ENCODE measurements at regions not wholly inside any gene's neighbourhood (a gene's known extent, or its start where the extent isn't known, plus 50 kb on each side); places are given as distances from the start of the nearest gene placed in this dataset.
"Not testable (repeated sequence)": the region's sequence is repeated elsewhere in the genome, so short reads cannot be mapped to it uniquely, and the experiment has no call there.

DNA sequence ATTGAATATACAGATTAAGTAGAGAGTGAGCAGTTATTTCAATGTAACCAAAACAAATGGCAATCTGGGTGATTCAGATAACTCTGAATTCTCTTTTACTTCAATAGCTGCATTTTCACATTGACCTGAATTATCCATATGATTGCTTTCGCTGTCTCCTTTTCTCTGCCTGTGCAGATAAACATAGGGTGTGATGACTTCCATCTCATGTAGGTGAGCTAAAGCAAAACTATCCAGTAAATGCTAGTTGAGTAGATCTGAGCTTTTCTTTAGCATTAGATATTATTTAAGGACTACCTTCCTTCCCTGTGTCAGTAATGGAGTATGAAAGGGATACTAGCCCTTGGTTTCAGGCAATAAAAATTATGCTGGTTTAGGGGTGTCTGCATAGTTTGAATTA is 288.6 kb downstream of the OXSM start:
- DNase-seq = no peak

DNA sequence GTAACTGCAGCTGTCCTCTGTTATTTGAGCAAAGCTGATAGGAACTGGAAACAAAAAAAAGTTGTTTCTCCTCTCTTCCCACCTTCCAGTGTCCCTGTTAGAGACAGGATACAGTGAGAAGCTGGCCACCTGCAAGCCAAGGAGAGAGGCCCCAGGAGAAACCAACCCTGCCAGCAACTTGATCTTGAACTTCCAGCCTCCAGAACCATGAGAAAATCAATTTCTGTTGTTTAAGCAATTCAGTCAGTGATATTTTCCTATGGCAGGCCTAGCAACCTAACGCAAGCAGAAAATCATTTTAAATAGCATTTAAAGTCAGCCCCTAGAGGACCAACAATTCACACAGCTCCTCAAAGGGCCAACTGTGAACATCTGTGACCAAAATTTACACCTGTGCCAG is 291.3 kb downstream of the OXSM start:
- no peak for DNase-seq

DNA sequence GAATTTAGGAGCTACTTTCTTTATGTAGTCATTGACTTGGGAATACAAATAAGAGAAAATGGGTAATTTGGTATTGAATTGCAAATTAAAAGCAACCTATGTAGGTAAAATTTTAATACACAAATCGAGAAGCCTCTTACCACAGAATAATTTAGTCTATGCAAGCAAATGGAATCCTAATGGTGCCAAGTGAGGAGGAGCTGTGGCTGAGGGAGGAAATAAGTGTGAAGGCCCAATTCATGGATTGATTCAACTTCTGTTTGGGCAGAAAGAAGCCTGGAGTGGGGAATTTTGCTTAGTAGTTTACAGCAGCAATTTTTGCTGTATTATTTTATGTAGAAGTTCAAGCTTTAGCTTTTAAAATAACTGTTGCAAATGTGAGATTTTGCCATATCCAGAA is 291.9 kb downstream of the OXSM start:
- no peak for DNase-seq

DNA sequence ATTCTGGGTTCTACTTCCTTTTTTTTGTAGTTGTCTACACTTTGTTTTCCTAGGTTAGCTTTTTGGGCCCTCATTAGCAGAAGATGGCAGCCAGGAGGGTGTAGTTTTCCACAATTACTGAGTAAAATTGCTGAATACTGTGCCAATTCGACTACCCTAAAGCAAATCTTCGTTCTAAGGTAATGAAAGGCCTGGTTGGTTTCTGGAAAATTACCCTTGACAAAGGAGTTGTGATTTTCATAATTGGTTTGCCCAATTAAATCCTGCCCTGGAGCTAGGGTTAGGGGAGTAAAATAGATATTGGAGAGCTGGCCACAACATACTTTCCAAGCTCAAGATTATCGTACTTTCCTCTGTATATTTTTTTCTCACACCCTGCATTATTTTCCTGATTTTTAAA is 293.0 kb downstream of the OXSM start:
- DNase-seq = no peak

DNA sequence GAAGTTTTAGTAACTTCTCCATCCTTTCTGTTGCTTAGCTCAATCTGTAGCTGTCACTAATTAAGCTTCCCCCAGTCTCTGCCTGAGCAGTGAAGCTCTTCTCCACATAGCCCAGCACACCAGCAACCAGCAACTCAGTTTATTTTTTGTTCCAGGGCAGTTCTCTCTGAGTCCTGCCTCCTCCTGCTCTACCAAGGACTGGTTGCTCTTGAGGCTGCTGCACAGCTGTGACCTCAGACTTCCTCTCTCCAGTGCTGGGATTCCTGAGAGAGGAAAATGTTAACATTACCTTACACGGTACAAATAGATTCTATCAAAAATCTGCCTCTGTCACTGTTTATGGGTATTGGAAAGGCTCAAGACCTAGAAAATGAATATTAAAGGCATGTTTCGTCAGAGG is 294.7 kb downstream of the OXSM start:
- no peak for DNase-seq

DNA sequence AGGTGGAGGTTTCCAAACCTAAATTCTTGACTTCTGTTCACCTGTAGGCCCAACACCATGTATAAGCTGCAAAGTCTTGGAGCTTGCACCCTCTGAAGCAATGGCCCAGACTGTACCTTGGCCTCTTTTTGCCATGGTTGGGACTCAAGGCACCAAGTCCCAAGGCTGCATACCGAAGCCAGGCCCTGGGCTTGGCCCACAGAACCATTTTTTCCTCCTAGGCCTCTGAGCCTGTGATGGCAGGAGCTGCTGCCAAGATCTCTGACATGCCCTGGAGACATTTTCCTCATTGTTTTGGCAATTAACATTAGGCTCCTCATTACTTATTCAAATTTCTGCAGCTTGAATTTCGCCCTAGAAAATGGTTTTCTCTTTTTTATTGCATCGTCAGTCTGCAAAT is 297.9 kb downstream of the OXSM start:
- no peak for DNase-seq

DNA sequence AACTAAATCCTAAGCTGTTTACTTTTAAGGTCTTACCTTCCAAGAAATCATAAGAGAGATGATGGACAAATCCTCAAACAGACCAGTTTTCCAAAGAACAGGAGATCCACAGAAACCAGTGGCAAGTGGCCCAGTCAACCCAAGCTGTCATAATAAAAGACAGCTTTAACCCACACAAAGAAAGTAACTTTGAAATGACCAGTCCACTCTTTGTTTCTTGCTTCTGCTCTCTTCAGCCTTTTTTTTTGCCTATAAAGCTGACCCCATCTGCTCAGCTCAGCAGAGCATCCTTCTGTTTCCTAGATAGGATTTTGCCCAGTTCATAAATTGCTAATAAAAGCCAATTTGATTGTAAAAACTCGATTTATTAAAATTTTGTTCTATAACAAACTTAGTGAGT is 299.4 kb downstream of the OXSM start:
- no peak for DNase-seq

DNA sequence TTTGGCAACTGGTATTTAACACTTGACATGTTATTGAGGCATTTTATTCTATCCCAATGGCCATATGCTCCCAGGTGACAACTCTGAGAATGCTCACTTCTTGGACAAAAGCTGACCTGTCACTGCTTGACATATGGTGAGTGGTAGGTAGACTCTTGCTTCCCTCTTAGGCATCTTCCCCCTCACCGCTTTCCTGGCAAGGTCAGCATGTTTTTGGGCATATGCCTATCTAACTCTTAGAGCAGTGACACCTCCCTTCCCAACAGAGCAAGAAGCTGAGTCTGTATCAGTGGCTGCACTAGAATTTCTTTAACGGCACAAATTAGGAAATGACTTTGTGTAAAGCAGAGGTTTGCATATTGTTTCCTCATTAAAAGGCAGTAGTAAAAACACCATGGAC is 300.7 kb downstream of the OXSM start:
- no peak for DNase-seq

DNA sequence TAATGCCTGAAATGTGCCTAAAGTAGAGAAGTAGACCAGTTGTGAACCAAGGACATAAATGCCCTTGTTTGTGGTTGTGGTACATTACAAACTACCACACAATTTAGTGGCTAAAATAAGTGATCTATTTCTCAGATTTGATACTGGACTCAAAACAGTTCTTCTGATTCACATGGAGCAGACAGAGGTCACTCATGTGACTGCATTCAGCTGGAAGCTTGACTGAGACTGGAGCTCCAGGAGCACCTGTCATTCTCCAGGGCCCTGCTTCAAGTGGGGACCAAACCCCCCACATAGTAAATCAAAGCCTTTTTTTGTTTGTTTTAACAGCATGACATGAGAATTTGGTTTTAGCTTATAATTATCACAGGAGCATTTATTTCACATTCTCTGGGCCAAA is 301.2 kb downstream of the OXSM start:
- DNase-seq = no peak

DNA sequence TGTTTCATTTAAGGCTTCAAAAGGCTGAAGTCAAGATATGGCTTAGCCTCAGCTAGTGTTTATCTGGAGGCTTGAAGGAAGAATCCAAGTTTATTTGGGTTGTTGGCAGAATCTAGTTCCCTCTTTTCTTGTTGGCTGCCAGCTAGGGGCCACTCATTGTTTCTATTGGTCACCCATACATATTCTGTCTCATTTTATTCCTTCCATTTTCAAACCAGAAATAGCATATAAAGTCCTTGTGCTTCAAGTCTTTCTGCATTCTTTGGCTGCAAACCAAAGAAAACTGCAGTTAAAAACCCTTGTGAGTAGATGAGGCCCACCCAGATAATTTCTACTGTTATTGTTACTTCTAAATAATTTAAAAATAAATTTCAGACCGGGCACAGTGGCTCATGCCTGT is 301.7 kb downstream of the OXSM start:
- no peak for DNase-seq

DNA sequence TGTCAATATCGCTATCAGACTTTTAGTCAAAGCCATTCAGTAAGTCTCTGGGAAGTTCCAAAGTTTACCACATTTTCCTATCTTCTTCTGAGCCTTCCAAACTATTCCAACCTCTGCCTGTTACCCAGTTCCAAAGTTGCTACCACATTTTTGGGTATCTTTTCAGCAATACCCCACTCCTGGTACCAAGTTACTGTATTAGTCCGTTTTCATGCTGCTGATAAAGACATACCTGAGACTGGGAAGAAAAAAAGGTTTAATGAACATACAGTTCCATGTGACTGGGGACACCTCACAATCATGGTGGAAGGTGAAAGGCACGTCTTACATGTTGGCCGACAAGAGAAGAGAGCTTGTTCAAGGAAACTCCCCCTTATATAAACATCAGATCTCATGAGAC is 307.2 kb downstream of the OXSM start:
- not testable (repeated sequence) for DNase-seq

DNA sequence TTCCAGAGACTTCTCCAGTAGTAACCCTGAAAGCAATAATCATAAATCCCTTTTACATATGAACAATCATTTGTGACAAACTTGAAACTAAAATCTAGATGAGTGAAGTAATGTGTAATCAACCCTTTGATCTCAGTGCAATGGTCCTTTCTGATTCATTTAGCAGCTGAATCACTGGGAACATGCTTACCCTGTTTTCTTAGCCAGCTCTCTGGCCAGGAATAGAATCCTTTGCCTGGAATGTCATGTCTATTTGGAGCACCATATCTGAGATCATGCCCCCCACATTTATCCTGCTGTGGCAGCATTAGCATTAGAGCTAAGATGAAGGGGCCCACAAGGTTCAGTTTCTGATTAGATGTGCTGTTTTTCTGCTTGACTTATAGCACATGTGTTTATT is 309.8 kb downstream of the OXSM start:
- no peak for DNase-seq

DNA sequence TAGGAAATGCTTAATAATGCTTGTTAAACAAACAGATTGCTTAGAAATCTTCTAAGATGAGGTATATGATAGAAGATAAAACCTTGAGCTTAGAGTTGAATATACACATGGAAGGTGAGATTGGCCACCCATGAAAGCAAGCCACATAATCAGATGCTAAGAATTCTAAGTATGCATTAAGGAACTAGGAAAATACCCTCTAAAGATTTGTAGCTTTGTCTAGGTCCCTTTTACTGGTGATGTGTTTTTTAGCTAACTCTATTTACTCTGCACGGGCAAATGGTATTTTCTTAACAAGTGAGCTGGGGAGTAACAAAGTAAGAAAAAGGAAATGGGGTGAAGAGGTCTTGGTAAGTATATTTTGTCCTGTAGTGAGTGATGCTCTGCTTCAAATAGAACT is 310.3 kb downstream of the OXSM start:
- no peak for DNase-seq

DNA sequence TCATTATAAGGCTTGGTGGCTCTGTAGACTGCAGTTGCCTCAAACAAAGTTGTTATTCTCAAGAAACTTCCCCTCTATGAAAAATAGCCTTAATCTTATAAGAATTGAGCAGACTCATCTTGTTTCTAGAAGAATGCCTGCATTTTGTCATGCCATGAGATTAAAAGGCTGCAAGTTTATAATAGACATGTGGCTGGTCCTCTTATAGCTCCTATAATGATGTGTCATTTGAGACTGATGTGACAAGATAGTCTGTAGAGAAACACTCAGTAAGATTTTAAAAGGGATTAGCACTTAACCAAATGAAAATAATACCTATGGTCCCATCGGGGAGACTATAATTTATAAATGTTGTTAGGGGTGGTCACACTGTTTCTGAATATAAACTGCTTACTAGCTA is 312.5 kb downstream of the OXSM start:
- DNase-seq = no peak

DNA sequence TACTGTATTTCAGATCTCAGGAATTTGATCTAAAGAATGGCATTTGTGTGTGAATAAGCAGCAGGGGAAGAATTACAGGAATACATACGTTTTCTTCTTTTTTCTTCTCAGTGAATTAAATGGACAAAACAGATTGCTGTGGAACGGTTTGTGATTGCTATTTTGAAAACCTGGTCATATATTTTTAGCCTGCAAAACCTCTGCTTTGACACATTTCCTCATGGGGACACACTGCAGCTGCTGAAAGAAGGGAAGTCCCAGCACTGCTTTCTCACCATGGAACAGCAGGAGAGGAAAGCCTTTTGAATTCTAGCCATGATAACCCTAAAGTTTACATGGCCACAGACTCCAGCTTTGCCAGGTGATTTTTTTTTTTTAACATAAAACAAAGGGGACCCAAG is 315.0 kb downstream of the OXSM start:
- DNase-seq = no peak

DNA sequence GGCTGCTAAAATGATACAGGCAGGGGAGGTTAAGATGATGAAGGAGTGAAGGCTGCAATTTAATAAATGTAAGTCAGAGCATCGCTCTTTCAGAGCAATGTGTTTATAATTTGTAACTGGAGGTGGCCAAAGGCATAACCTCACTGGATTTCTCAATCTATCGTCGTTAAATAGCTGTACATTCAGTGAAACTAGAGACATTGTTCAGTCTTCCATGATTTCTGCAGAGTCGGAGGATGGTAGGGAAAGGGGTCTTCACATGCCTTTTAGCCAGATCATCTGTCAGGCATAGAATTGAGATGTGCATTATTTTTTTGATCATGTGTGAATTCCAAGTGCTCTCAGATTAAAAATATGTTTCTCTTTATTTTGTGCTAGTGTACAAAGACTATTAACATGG is 315.4 kb downstream of the OXSM start:
- no peak for DNase-seq

DNA sequence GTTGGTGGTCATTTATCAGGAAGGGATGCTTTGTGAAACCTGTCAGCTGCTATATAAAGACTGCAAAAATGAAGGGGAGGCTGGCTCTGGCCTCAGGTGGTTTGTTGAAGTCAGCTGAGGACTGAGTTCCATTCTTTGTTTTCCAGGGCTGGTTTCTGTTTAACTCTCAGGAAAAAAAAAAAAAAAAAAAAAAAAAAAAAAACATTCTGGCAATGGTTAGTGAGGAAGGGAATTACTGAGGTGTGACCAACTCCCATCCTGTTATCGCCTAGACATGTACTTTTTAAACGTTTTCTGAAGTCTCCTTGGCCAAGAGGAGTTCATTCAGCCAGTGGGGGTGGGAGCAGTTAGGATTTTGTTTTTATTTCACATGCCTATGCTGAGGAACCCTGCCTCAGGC is 316.3 kb downstream of the OXSM start:
- DNase-seq = no peak

DNA sequence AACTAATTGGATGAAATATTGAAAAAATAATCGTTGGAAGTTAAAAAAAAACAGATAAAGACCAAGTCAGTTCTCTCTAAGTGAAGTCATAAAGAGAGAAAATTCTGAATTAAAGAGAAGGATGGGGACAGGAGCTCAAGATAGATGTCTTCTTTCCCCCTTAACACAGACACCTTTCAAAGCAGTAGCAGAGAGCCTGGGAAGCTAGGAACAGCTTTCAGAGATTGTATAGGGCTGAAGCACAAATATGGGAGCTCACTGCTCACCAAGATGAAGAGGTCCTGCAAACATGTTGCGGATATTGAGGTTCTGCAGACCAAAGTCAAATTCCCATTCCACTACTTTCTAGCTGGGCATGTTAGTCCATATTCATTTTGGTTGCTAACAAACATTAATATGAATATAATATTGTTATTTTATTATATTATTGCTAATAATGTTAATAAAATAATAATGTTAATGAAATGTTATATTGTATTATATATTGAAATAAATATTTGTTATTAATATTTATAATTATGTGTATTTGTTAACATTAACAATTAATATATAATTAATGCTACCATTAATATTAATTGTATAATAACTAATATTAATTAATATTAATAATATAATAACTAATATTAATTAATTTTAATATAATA is 319.1 kb downstream of the OXSM start:
- no peak for DNase-seq

DNA sequence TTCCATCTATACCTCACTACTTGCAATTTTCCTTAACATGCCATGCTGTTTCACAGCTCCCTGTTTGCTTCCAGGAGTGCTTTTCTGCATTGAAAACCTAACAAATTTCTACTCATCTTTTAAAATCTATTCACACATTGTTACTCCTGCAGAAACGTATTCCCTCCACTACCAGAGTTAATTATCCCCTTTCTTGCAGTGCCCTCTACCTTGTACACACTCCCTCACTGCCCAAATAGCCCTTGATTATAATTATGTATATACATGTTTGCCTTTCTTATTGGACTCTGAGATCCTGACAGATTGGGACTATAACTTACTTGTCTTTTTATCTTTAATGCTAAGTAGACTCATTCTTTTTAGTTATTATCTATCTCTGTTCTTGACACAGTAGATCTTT is 325.0 kb downstream of the OXSM start:
- no peak for DNase-seq

DNA sequence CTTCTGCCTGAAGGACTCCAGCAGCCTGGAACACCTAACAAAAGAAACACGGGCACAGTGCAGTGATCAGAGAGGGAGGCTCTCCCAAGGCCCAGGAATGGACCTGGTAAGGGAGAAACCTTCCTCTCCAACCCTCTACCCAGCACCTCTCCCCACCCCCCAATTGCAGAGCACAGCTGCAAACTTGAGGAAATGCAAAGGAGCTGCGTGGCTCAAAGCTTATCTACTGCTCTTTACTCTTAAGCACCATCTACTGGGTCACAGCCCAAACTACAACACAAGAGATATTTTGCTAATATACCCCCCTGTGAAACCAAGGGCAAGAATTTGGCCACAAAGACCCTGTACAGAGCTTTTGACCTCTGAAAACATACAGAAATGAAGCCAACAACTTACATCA is 328.3 kb downstream of the OXSM start:
- no peak for DNase-seq

DNA sequence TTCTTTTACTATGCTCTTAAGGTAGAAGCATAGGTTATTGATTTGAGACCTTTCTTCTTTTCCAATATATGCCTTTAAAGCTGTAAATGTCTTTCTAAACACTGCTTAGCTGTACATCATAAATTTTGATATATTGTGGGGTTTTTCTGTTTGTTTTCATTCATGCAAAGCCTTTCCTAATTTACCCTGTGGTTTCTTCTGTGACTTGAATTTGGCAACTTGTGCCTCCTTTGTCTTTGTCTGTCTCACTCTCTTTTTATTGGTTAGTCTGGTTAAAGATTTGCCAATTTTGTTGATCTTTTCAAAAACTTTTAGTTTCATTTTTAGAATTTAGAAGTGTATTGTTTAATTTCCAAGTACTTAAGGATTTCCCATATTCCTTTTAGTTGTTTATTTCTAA is 343.1 kb downstream of the OXSM start:
- no peak for DNase-seq

DNA sequence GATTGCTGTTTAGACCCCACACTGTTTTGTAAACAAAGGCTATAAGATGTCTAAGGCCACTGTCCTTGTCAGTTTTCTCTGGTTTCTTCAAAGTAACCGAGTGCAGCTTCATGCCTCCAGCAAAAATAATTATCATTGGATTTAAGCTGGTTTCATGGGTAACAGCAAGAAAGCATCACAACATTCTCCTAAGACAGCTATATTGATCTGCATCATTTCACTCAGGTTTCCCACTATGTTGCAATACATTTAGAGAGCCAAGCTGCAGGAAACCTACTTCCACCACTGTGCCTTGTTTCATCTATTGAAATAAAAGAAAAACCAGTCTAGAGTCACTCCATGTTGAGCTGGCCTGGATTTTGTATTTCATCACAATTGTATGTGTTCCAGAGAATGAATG is 351.4 kb downstream of the OXSM start:
- DNase-seq = no peak

DNA sequence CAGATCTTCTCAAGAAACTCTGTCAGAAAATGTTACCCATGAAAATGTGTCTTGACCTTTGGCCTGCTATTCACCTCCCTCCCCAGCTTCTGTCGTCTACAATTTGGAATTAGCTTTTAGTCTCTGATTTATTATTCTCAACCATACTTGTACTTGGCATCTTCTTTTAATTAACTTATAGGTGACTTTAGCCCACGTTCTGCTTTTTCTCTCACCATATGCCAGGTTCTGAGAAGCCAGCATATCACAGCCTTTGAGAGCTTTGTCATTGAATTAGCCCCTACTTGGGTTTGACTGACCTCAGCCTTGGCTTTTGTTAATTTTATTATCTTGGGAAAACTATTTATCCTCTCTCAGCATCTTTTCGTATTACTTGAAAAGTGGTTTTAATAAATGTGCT is 355.9 kb downstream of the OXSM start:
- DNase-seq = no peak

DNA sequence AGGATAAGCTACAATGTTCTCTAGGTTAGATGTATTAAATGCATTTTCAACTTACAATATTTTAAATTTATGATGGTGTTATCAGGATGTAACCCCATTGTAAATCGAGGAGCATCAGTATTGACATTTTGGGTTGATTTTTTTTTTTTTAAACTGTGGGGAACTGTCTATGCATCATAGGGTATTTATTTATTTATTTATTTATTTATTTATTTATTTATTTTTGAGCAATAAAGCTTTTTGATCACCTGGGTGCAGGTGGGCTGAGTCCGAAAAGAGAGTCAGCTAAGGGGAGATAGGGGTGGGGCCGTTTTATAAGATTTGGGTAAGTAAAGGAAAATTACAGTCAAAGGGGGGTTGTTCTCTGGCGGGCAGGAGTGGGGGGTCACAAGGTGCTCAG is 367.5 kb downstream of the OXSM start:
- DNase-seq = not testable (repeated sequence)

DNA sequence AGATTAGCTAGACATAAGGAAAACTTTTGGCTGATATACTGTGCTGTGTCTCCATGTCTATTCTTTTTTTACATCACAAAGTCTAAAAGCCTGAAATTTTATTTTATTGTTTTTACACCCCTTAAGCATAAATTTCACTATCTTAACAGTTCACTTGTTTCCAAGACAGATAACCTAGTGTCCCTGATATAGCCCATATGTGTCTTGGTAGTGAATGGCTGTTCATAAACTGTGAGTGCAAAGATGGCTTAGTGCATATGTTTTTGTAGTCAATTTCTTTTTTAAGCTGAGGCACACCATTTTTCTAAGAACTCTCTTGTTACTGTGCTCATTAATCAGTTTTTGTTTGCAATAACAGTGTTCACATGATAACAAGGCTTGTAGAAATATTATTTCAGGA is 381.1 kb downstream of the OXSM start:
- no peak for DNase-seq

DNA sequence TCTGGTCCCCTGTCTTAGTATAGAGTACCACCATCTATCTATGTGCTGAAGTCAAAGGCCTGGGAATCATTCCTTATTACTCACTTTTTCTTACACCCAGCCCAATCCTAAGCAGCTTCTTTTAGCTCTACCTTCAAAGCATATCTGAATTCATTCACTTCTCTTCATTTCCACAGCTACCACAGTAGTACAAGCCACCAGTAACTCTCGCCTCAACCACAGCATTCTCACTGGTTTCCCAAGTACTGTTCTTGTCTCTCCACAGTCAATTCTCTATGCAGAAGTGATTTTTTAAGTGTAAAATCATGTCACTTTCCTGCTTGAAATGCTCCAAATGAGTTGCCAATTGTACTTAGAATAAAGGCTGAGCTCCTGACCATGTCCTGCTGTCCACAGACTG is 401.7 kb downstream of the OXSM start:
- DNase-seq = no peak
